Natural killer cell treated with Interleukin-12 subunit alpha and Interleukin-12 subunit beta and Interleukin-15 and Interleukin-18, amount 100 ng/mL, for 72 hours (primary cell): ENCODE measurements at regions not wholly inside any gene's neighbourhood (a gene's known extent, or its start where the extent isn't known, plus 50 kb on each side); places are given as distances from the start of the nearest gene placed in this dataset.
A peak's percentile ranks its signal among the peaks of the same experiment; 100 is the strongest.
"Not testable (repeated sequence)": the region's sequence is repeated elsewhere in the genome, so short reads cannot be mapped to it uniquely, and the experiment has no call there.

ENCODE experiments used
- ATAC-seq, 2 donors: fragments of 150-1000 bp; cut with Tn5 transposase in 1 of 2; sonication (Bioruptor Pico), chemical (Tn5 transposase) in 1 of 2; 2 replicates each; pipeline ENCODE4 v1.10.0; 2021
- DNase-seq: peaks from one replicate; pipeline ENCODE4 v3.0.0; 2022; ENCODE audit warnings: low spot score
- H3K27ac Mint-ChIP-seq, 2 donors: 1 replicate in 1 of 2; 2 replicates in 1 of 2; pipeline ENCODE4 v1.8.0; 2022; ENCODE audit warnings: mixed read lengths in 2 of 2, mild to moderate bottlenecking in 1 of 2, moderate library complexity in 1 of 2
- H3K27me3 Mint-ChIP-seq, 2 donors: 1 replicate in 1 of 2; 2 replicates in 1 of 2; pipeline ENCODE4 v1.8.0; 2022; ENCODE audit warnings: mixed read lengths in 2 of 2
- H3K36me3 Mint-ChIP-seq: one replicate; pipeline ENCODE4 v1.8.0; 2022; ENCODE audit warnings: mixed read lengths
- H3K4me1 Mint-ChIP-seq, 2 donors: 1 replicate in 1 of 2; 2 replicates in 1 of 2; pipeline ENCODE4 v1.8.0; 2022; ENCODE audit warnings: low read depth in 2 of 2, mixed read lengths in 2 of 2, mild to moderate bottlenecking in 1 of 2
- H3K4me3 Mint-ChIP-seq: one replicate; pipeline ENCODE4 v1.8.0; 2022; ENCODE audit warnings: mixed read lengths
- H3K9me3 Mint-ChIP-seq: 2 replicates; pipeline ENCODE4 v1.8.0; 2022; ENCODE audit warnings: mixed read lengths

GRCh38 chr21:17708522-17709265 is 96.0 kb upstream of the BTG3 start:
- H3K4me1 Mint-ChIP-seq: peaks cover 29 to 30% of the 10 kb centered on the region in 2 donors

GRCh38 chr21:17699524-17700189 is 87.0 kb upstream of the BTG3 start:
- peak overlapping the region in 1 of 2 donors; percentile 54 for H3K27ac Mint-ChIP-seq
- ATAC-seq: peak; percentile 62 to 66

More at GRCh38 chr21:17708522-17709265, 96.0 kb upstream of the BTG3 start:
- Mint-ChIP-seq H3K27ac (peak overlapping the region in 1 of 2 donors; percentile 28), H3K4me3 (no peak overlapping the region), H3K9me3 (peaks cover 10% of the 10 kb centered on the region), H3K27me3 (peaks cover 0 to 3% of the 10 kb centered on the region in 2 donors), H3K36me3 (peaks cover 11% of the 10 kb centered on the region)
- DNase-seq: no peak
- no peak for ATAC-seq

DNA sequence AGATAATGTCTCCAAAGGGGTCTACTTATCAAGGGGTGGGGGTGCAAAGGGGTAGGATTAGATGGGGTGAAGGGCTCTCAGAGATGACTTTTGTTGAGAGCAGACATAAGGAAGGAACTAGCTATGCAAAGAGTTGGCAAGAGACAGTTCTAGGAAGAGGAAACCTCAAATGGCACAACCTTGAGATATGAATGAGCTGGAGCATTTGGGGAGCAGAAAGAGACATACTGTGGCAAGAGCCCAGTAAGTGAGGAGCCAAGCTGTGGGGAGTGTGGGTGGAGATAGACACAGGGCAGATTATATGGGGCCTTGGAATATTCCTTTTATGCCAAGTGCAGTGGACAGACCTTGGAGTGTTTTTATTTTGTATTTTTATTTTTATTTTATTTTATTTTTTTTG is 84.8 kb upstream of the BTG3 start:
- H3K27me3 Mint-ChIP-seq: no peaks in the 10 kb centered on the region
- H3K36me3 Mint-ChIP-seq: peaks cover 22% of the 10 kb centered on the region
- ATAC-seq (peak; percentile 57 to 82), DNase-seq (no peak)
- H3K4me3 Mint-ChIP-seq: peak overlapping the region; percentile 36
- peak overlapping the region; percentile 26 to 85 for H3K27ac Mint-ChIP-seq
- peaks cover 9% of the 10 kb centered on the region for H3K9me3 Mint-ChIP-seq
- peaks cover 26 to 27% of the 10 kb centered on the region in 2 donors for H3K4me1 Mint-ChIP-seq

More at GRCh38 chr21:17699524-17700189, 87.0 kb upstream of the BTG3 start:
- H3K4me3 Mint-ChIP-seq: no peak overlapping the region
- H3K27me3 Mint-ChIP-seq: no peaks in the 10 kb centered on the region
- H3K9me3 Mint-ChIP-seq: peaks cover 9% of the 10 kb centered on the region
- H3K36me3 Mint-ChIP-seq: peaks cover 26% of the 10 kb centered on the region
- no peak for DNase-seq
- H3K4me1 Mint-ChIP-seq: peaks cover 30 to 34% of the 10 kb centered on the region in 2 donors

DNA sequence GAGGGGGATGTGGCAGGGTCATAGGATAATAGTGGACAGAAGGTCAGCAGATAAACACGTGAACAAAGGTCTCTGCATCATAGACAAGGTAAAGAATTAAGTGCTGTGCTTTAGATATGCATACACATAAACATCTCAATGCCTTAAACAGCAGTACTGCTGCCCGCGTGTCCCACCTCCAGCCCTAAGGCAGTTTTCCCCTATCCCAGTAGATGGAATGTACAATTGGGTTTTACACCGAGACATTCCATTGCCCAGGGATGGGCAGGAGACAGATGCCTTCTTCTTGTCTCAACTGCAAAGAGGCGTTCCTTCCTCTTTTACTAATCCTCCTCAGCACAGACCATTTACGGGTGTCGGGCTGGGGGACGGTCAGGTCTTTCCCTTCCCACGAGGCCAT is 81.7 kb upstream of the BTG3 start:
- not testable (repeated sequence) for DNase-seq, ATAC-seq, H3K9me3 Mint-ChIP-seq, H3K4me3 Mint-ChIP-seq, H3K27me3 Mint-ChIP-seq, H3K27ac Mint-ChIP-seq
- H3K36me3 Mint-ChIP-seq: peaks cover 20% of the 10 kb centered on the region
- H3K4me1 Mint-ChIP-seq: peaks cover 22 to 23% of the 10 kb centered on the region in 2 donors

GRCh38 chr21:17693801-17694200 is 81.1 kb upstream of the BTG3 start:
- Mint-ChIP-seq H3K27me3 (no peaks in the 10 kb centered on the region), H3K4me3 (no peak overlapping the region), H3K36me3 (peaks cover 20% of the 10 kb centered on the region), H3K4me1 (peaks cover 20 to 21% of the 10 kb centered on the region in 2 donors), H3K27ac (no peak overlapping the region), H3K9me3 (peaks cover 9% of the 10 kb centered on the region)
- DNase-seq (no peak), ATAC-seq (peak in 1 of 2 donors; percentile 66)

DNA sequence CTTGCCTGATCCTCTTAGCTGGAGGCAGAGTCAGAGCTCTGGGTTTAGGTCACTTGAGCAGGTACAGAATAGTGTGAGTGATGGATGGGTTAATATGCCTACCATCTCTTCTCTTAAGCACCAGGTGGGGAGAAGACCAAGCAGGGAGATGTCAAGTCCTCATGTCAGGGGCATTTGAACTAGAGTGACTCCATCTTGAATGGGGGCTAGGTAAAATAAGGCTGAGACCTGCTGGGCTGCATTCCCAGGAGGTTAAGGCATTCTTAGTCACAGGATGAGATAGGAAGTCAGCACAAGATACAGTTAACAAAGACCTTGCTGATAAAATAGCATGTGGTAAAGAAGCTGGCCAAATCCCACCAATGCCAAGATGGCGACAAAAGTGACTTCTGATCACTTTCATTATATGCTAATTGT is 77.4 kb upstream of the BTG3 start:
- H3K36me3 Mint-ChIP-seq: peaks cover 19% of the 10 kb centered on the region
- no peak overlapping the region for H3K4me3 Mint-ChIP-seq
- H3K9me3 Mint-ChIP-seq: peaks cover 4% of the 10 kb centered on the region
- ATAC-seq (no peak), DNase-seq (no peak)
- peaks cover 13 to 19% of the 10 kb centered on the region in 2 donors for H3K4me1 Mint-ChIP-seq
- H3K27me3 Mint-ChIP-seq: no peaks in the 10 kb centered on the region
- peak overlapping the region in 1 of 2 donors; percentile 69 for H3K27ac Mint-ChIP-seq

GRCh38 chr21:17688912-17689874 is 76.5 kb upstream of the BTG3 start:
- H3K27ac Mint-ChIP-seq: peak overlapping the region in 1 of 2 donors; percentile 69
- H3K27me3 Mint-ChIP-seq: no peaks in the 10 kb centered on the region
- ATAC-seq: peak in 1 of 2 donors; percentile 50
- no peak overlapping the region for H3K4me3 Mint-ChIP-seq
- peaks cover 19% of the 10 kb centered on the region for H3K36me3 Mint-ChIP-seq
- peak; percentile 63 for DNase-seq
- H3K9me3 Mint-ChIP-seq: peaks cover 4% of the 10 kb centered on the region
- H3K4me1 Mint-ChIP-seq: peaks cover 13 to 21% of the 10 kb centered on the region in 2 donors

GRCh38 chr21:17682924-17683323 is 70.2 kb upstream of the BTG3 start:
- Mint-ChIP-seq H3K36me3 (peaks cover 19% of the 10 kb centered on the region), H3K4me1 (peaks cover 7 to 22% of the 10 kb centered on the region in 2 donors), H3K27me3 (no peaks in the 10 kb centered on the region), H3K27ac (peak overlapping the region in 1 of 2 donors; percentile 69), H3K4me3 (no peak overlapping the region), H3K9me3 (peaks cover 4% of the 10 kb centered on the region)
- DNase-seq: no peak
- no peak for ATAC-seq

DNA sequence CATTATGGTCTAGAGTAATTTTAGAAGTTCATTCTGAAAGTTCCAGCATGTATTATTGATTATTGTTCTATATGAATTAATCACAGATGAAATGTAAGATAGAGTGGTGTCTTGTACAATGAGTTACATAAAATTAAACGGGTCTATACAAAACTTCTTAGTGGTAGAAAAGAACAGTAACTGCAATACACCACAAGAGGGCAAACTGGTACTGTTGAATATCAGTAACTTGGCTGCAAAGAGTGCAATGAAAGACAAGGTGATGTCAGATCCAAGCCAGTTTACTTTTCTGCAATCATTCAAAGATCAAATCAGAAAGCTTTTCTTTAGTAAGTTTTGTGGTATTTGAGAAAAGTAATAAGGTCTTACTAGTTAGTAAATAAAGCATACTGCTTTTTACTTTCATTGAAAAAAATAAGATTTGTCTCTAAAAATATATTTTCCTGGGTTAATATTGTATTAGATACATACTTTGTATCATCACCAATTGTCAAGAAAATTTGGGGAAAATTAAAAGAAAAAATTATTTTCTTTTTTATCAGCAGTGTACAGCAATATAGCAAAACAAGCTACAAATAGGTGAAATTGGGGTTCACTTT is 66.4 kb upstream of the BTG3 start:
- H3K9me3 Mint-ChIP-seq: no peaks in the 10 kb centered on the region
- H3K27me3 Mint-ChIP-seq: no peaks in the 10 kb centered on the region
- H3K4me3 Mint-ChIP-seq: no peak overlapping the region
- ATAC-seq (peak; percentile 75 to 84), DNase-seq (no peak)
- peaks cover 0 to 15% of the 10 kb centered on the region in 2 donors for H3K4me1 Mint-ChIP-seq
- no peaks in the 10 kb centered on the region for H3K36me3 Mint-ChIP-seq
- H3K27ac Mint-ChIP-seq: peak overlapping the region in 1 of 2 donors; percentile 35

- not testable (repeated sequence) for ATAC-seq, H3K27ac Mint-ChIP-seq, DNase-seq, H3K4me3 Mint-ChIP-seq, H3K27me3 Mint-ChIP-seq, H3K4me1 Mint-ChIP-seq, H3K36me3 Mint-ChIP-seq, H3K9me3 Mint-ChIP-seq
Measured at GRCh38 chr21:17676930-17677329, 64.2 kb upstream of the BTG3 start.

- H3K9me3 Mint-ChIP-seq: no peaks in the 10 kb centered on the region
- no peak overlapping the region for H3K4me3 Mint-ChIP-seq
- no peak overlapping the region for H3K27ac Mint-ChIP-seq
- H3K4me1 Mint-ChIP-seq: no peaks in the 10 kb centered on the region
- DNase-seq: no peak
- no peaks in the 10 kb centered on the region for H3K36me3 Mint-ChIP-seq
- no peak for ATAC-seq
- H3K27me3 Mint-ChIP-seq: peaks cover 0 to 9% of the 10 kb centered on the region in 2 donors
Measured at GRCh38 chr21:17674106-17674505, 61.4 kb upstream of the BTG3 start.

DNA sequence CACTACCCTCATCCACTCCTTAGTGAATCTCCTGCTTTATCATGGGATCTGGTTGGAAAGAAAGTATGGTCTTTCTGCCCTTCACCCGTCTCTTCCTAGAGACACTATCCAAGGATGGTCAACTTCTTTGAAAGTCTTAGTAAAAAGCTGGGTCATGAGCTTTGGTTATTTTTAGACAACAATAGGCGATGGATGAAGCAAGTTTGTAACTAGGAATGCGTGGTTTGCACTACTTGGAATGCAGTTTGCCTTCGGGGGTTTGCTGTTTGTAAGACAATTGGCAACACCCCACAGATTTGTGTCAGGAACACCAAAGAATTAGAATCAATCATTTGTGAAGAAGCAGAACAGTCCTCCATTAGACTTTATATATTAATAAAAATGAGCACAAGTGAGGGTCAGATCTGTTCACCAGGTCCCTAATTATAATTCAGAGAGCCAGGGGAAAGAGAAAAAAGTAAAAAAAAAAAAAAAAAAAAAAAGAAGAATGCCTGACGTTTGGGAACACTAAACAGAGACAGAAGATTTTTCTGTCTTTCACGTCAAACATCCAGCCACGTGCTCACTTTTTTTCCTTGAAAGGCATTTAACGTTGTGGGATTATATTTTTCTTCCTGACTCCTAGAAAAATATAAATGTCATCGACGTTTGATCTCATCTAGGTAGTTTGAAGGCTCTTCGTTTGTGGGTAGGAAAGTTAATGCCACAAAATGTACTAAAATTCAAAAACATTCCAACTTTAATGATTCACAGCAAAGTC is 60.7 kb upstream of the BTG3 start:
- Mint-ChIP-seq H3K36me3 (no peaks in the 10 kb centered on the region), H3K9me3 (no peaks in the 10 kb centered on the region), H3K27ac (no peak overlapping the region), H3K27me3 (peaks cover 0 to 9% of the 10 kb centered on the region in 2 donors), H3K4me3 (no peak overlapping the region), H3K4me1 (no peaks in the 10 kb centered on the region)
- ATAC-seq: no peak
- DNase-seq: no peak
